Adrenal gland (tissue), 9 donors: ENCODE measurements at regions not wholly inside any gene's neighbourhood (a gene's known extent, or its start where the extent isn't known, plus 50 kb on each side); places are given as distances from the start of the nearest gene placed in this dataset.

ENCODE experiments used
- DNase-seq, 7 donors: peaks; one replicate each; pipeline ENCODE4 v3.0.0-alpha.2; 2019 to 2020
- H3K27ac ChIP-seq, 5 donors: fragments of 200-600 bp; sonication (generic) in 4 of 5; 1 replicate in 3 of 5; 2 replicates in 2 of 5; pipeline versions ENCODE4 v1.5.1 to v1.8.0; 2016 to 2020; ENCODE audit warnings: mild to moderate bottlenecking in 1 of 5
- H3K27me3 ChIP-seq: fragments of 200-600 bp; 2 replicates; pipeline ENCODE4 v1.8.0; 2021
- H3K36me3 ChIP-seq, 2 donors: fragments of 200-600 bp; replicated peaks in 1 of 2; 1 replicate in 1 of 2; 2 replicates in 1 of 2; pipeline versions ENCODE4 v1.5.1 to v1.8.0; 2018 to 2022
- H3K4me1 ChIP-seq, 2 donors: fragments of 200-600 bp; replicated peaks in 1 of 2; 1 replicate in 1 of 2; 2 replicates in 1 of 2; pipeline versions ENCODE4 v1.5.1 to v1.8.0; 2018 to 2021
- H3K4me3 ChIP-seq, 4 donors: fragments of 200-600 bp; sonication (generic) in 3 of 4; one replicate each; pipeline ENCODE4 v1.5.1; 2016 to 2018
- H3K9me3 ChIP-seq, 3 donors: fragments of 200-600 bp; sonication (generic) in 1 of 3; replicated peaks in 1 of 3; 1 replicate in 2 of 3; 2 replicates in 1 of 3; pipeline versions ENCODE4 v1.5.1 to v1.8.0; 2016 to 2021
- POLR2A ChIP-seq, 2 donors: fragments of 450-650 bp; IDR thresholded peaks; one replicate each; pipeline ENCODE4 v1.6.1; 2017; ENCODE audit warnings: antibody characterized with exemption in 2 of 2, mild to moderate bottlenecking in 2 of 2, moderate library complexity in 1 of 2
- WGBS, 4 donors: extraction: QIAGEN DNeasy Blood & Tissue Kit in 2 of 4; methylation state at CpG; one replicate each; pipeline versions ENCODE4 v1.1.5 to v1.1.7; 2013 to 2017; 5-methylcytosine and 5-hydroxymethylcytosine counted together
- intact Hi-C, 2 donors: fragments of 100-400 bp; cut with DNase I; formaldehyde crosslinking; loops; one replicate each; pipeline versions ENCODE4 v1.14.1 to v1.15.0; 2022 to 2023
- TF ChIP-seq, protein P1 (sequence below), 6 experiments: fragments of 450-650 bp in 4 of 6; fragments of 200-600 bp in 2 of 6; sonication (generic) in 1 of 6; IDR thresholded peaks; 1 replicate in 5 of 6; 2 replicates in 1 of 6; pipeline versions ENCODE4 v1.5.1 to v1.8.0; 2016 to 2021; ENCODE audit warnings: antibody characterized with exemption in 6 of 6, mild to moderate bottlenecking in 2 of 6, moderate library complexity in 1 of 6
- donor health status: healthy with polysubstance abuse.
- donor health status: Bipolar disorder and iron deficiency.
- donor health status: DM: yes; HTN: yes; CAD: no.
- donor health status: DM: no; HTN: no; CAD: no.
- donor health status: DM: no; HTN: no; CAD: no.

GRCh38 chrX:39846460-39846859, 251.3 kb downstream of the BCOR start:
- 85 to 98% (median 90%) methylated on average over 4 of the region's 4 CpGs for WGBS, 4 donors
- Histone ChIP-seq H3K27ac (no peak overlapping the region), H3K4me1 (no peaks in the 10 kb centered on the region), H3K9me3 (no peaks in the 10 kb centered on the region), H3K4me3 (no peak overlapping the region), H3K36me3 (no peaks in the 10 kb centered on the region), H3K27me3 (peaks cover 4% of the 10 kb centered on the region)
- TF ChIP-seq POLR2A (IDR thresholded peaks at IDR 0.05) = no peak
- TF ChIP-seq, protein P1, sequence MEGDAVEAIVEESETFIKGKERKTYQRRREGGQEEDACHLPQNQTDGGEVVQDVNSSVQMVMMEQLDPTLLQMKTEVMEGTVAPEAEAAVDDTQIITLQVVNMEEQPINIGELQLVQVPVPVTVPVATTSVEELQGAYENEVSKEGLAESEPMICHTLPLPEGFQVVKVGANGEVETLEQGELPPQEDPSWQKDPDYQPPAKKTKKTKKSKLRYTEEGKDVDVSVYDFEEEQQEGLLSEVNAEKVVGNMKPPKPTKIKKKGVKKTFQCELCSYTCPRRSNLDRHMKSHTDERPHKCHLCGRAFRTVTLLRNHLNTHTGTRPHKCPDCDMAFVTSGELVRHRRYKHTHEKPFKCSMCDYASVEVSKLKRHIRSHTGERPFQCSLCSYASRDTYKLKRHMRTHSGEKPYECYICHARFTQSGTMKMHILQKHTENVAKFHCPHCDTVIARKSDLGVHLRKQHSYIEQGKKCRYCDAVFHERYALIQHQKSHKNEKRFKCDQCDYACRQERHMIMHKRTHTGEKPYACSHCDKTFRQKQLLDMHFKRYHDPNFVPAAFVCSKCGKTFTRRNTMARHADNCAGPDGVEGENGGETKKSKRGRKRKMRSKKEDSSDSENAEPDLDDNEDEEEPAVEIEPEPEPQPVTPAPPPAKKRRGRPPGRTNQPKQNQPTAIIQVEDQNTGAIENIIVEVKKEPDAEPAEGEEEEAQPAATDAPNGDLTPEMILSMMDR (IDR thresholded peaks at IDR 0.05) = no peak
- intact Hi-C loops = loop anchor here in 1 of 2 donors (10.0 kb wide), 1 partner anchor 158 kb away; no protein-coding TSS in a partner anchor
- no peak for DNase-seq

- intact Hi-C loops = loop anchor here in 1 of 2 donors (10.0 kb wide), 1 partner anchor 157 kb away; no protein-coding TSS in a partner anchor
- H3K4me3 ChIP-seq = no peak overlapping the region
- DNase-seq = peak; percentile 30 to 66 (median 37)
- TF ChIP-seq POLR2A (IDR thresholded peaks at IDR 0.05) = no peak
- TF ChIP-seq, protein P1 (IDR thresholded peaks at IDR 0.05) = no peak
- no peaks in the 10 kb centered on the region for H3K36me3 ChIP-seq
- 13 to 42% (median 32%) methylated on average over 5 of the region's 5 CpGs for WGBS, 4 donors
- peak overlapping the region in 1 of 5 donors; percentile 32 for H3K27ac ChIP-seq
- no peaks in the 10 kb centered on the region for H3K4me1 ChIP-seq
- no peaks in the 10 kb centered on the region for H3K9me3 ChIP-seq
- H3K27me3 ChIP-seq = no peaks in the 10 kb centered on the region
Observed at GRCh38 chrX:39848243-39848642, 249.5 kb downstream of the BCOR start.

DNA sequence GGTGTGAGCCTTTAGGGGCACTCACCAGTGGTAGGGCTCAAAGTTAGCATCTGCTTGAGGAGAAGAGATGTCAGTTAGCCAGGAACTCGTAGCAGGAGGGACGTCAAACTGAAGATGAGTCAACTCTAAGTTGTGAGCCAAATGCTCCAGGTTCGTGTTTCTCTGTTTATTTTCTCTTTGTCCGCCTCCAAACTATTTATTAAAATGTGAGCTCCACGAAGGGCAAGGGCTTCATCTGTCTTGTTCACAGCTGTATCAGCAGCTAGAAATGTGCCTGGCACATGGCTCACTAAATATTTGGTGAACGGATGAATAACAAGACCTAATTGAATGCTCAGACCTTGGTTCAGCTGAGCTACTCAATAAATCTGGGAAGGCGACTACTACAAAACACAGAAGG, 248.9 kb downstream of the BCOR start:
- peak in 3 of 7 donors; percentile 25 to 38 (median 27) for DNase-seq
- H3K9me3 ChIP-seq = no peaks in the 10 kb centered on the region

DNA sequence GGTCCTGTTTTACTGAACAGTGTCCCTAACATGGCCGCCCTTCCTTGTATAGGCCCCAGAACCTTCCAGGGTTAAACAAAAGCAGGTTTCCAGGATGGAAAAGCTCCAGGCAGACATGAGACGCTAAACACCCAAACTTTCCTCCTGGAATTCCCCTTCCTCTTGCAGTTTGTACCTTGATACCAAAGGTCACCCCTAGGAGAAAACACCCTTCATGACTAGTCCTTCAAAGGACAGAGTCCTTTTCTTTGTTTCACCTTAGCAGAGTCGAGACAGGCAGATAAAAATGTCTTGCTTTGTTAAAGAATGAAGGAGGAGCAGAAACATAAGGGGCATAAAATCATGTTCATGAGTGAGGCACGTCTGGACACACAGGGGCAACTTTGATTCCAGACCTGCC, 247.5 kb downstream of the BCOR start:
- no peaks in the 10 kb centered on the region for H3K27me3 ChIP-seq
- TF ChIP-seq POLR2A (IDR thresholded peaks at IDR 0.05) = no peak
- TF ChIP-seq, protein P1 (IDR thresholded peaks at IDR 0.05) = no peak
- no peaks in the 10 kb centered on the region for H3K9me3 ChIP-seq
- H3K4me3 ChIP-seq = no peak overlapping the region
- intact Hi-C loops = no loop called here
- no peak for DNase-seq
- H3K36me3 ChIP-seq = no peaks in the 10 kb centered on the region
- no peak overlapping the region for H3K27ac ChIP-seq
- WGBS, 4 donors = 61 to 93% (median 65%) methylated on average over 4 of the region's 4 CpGs
- H3K4me1 ChIP-seq = no peaks in the 10 kb centered on the region

More for the DNA sequence above, 248.9 kb downstream of the BCOR start:
- Histone ChIP-seq H3K27me3 (no peaks in the 10 kb centered on the region), H3K4me3 (no peak overlapping the region), H3K27ac (peak overlapping the region in 1 of 5 donors; percentile 10), H3K4me1 (no peaks in the 10 kb centered on the region), H3K36me3 (no peaks in the 10 kb centered on the region)
- no peak for TF ChIP-seq POLR2A (IDR thresholded peaks at IDR 0.05)
- TF ChIP-seq, protein P1 (IDR thresholded peaks at IDR 0.05) = no peak
- WGBS, 4 donors = 31 to 57% (median 46%) methylated on average over 6 to 7 of the region's 7 CpGs
- intact Hi-C loops = loop anchor here in 1 of 2 donors (10.0 kb wide), 1 partner anchor 156 kb away; no protein-coding TSS in a partner anchor
